ENCODE measurements at regions not wholly inside any gene's neighbourhood (a gene's known extent, or its start where the extent isn't known, plus 50 kb on each side); places are given as distances from the start of the nearest gene placed in this dataset.

DNA sequence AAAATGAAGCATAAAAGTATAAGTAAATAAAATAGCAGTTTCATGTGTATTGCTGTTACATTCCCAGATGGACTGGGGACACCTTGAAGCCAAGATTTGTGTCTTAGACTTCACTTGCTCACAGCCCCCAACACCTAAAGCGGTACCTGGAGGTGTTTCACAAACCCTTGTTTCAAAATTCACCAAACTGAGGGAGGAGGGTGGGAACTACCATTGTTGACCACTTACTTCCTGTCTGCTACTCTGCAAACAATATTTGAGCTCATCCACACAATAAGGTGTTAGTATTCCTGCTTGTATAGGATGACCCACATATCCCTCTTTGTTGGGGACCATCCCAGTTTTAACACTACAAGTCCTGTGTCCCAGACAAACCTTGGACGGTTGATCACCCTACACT is 115.9 kb upstream of the SYT6 start:
- no peaks in the 10 kb centered on the region for H4K20me1 ChIP-seq (ENCODE audit: insufficient read depth)
- no peaks in the 10 kb centered on the region for H3K79me2 ChIP-seq (ENCODE audit: insufficient read depth, low read length)

More for the DNA sequence above, 115.9 kb upstream of the SYT6 start:
- H3K4me3 ChIP-seq (replicated peaks in 1 of 2; ENCODE audit: low read depth in 1 of 2, low read length in 2 of 2): no peak overlapping the region
- H3K36me3 ChIP-seq (ENCODE audit: control insufficient read depth in 1 of 2, insufficient read depth in 2 of 2, low read length in 2 of 2): no peaks in the 10 kb centered on the region
- intact Hi-C loops (cut with micrococcal nuclease): no loop called here
- CTCF ChIA-PET: interaction anchor here (2.9 to 4.1 kb wide), 2 partner anchors 13 kb away, joined by 10 to 17 read pairs; no protein-coding TSS in a partner anchor
- TF ChIP-seq, protein P1, sequence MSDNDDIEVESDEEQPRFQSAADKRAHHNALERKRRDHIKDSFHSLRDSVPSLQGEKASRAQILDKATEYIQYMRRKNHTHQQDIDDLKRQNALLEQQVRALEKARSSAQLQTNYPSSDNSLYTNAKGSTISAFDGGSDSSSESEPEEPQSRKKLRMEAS (IDR thresholded peaks at IDR 0.05): no peak
- TF ChIP-seq, protein P2, sequence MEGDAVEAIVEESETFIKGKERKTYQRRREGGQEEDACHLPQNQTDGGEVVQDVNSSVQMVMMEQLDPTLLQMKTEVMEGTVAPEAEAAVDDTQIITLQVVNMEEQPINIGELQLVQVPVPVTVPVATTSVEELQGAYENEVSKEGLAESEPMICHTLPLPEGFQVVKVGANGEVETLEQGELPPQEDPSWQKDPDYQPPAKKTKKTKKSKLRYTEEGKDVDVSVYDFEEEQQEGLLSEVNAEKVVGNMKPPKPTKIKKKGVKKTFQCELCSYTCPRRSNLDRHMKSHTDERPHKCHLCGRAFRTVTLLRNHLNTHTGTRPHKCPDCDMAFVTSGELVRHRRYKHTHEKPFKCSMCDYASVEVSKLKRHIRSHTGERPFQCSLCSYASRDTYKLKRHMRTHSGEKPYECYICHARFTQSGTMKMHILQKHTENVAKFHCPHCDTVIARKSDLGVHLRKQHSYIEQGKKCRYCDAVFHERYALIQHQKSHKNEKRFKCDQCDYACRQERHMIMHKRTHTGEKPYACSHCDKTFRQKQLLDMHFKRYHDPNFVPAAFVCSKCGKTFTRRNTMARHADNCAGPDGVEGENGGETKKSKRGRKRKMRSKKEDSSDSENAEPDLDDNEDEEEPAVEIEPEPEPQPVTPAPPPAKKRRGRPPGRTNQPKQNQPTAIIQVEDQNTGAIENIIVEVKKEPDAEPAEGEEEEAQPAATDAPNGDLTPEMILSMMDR (IDR thresholded peaks at IDR 0.05 in 2 of 3, conservative IDR thresholded peaks at IDR 0.05 in 1 of 3; ENCODE audit: borderline replicate concordance in 1 of 3, insufficient read depth in 1 of 3, low read depth in 2 of 3, low read length in 2 of 3): no peak
- TF ChIP-seq EZH2phosphoT487 (IDR thresholded peaks at IDR 0.05; ENCODE audit: borderline replicate concordance): no peak
- TF ChIP-seq ELF1 (IDR thresholded peaks at IDR 0.05; ENCODE audit: borderline replicate concordance, low read depth): no peak
- TF ChIP-seq, protein P3, sequence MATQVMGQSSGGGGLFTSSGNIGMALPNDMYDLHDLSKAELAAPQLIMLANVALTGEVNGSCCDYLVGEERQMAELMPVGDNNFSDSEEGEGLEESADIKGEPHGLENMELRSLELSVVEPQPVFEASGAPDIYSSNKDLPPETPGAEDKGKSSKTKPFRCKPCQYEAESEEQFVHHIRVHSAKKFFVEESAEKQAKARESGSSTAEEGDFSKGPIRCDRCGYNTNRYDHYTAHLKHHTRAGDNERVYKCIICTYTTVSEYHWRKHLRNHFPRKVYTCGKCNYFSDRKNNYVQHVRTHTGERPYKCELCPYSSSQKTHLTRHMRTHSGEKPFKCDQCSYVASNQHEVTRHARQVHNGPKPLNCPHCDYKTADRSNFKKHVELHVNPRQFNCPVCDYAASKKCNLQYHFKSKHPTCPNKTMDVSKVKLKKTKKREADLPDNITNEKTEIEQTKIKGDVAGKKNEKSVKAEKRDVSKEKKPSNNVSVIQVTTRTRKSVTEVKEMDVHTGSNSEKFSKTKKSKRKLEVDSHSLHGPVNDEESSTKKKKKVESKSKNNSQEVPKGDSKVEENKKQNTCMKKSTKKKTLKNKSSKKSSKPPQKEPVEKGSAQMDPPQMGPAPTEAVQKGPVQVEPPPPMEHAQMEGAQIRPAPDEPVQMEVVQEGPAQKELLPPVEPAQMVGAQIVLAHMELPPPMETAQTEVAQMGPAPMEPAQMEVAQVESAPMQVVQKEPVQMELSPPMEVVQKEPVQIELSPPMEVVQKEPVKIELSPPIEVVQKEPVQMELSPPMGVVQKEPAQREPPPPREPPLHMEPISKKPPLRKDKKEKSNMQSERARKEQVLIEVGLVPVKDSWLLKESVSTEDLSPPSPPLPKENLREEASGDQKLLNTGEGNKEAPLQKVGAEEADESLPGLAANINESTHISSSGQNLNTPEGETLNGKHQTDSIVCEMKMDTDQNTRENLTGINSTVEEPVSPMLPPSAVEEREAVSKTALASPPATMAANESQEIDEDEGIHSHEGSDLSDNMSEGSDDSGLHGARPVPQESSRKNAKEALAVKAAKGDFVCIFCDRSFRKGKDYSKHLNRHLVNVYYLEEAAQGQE (IDR thresholded peaks at IDR 0.05; ENCODE audit: low read depth): no peak
- TF ChIP-seq RAD21 (IDR thresholded peaks at IDR 0.05; ENCODE audit: low read depth): no peak
- TF ChIP-seq FOSL1 (IDR thresholded peaks at IDR 0.05; ENCODE audit: low read depth): no peak
- no peak for TF ChIP-seq CEBPB (IDR thresholded peaks at IDR 0.05; ENCODE audit: low read depth)
- TF ChIP-seq SRF (IDR thresholded peaks at IDR 0.05; ENCODE audit: low read depth): no peak
- TF ChIP-seq CBX3 (IDR thresholded peaks at IDR 0.05; ENCODE audit: low read depth): no peak
- TF ChIP-seq EZH2 (IDR thresholded peaks at IDR 0.05): no peak
- TF ChIP-seq, protein P4, sequence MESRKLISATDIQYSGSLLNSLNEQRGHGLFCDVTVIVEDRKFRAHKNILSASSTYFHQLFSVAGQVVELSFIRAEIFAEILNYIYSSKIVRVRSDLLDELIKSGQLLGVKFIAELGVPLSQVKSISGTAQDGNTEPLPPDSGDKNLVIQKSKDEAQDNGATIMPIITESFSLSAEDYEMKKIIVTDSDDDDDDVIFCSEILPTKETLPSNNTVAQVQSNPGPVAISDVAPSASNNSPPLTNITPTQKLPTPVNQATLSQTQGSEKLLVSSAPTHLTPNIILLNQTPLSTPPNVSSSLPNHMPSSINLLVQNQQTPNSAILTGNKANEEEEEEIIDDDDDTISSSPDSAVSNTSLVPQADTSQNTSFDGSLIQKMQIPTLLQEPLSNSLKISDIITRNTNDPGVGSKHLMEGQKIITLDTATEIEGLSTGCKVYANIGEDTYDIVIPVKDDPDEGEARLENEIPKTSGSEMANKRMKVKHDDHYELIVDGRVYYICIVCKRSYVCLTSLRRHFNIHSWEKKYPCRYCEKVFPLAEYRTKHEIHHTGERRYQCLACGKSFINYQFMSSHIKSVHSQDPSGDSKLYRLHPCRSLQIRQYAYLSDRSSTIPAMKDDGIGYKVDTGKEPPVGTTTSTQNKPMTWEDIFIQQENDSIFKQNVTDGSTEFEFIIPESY (IDR thresholded peaks at IDR 0.05; ENCODE audit: extremely low read depth, insufficient replicate concordance, low read length): no peak
- TF ChIP-seq, protein P5, sequence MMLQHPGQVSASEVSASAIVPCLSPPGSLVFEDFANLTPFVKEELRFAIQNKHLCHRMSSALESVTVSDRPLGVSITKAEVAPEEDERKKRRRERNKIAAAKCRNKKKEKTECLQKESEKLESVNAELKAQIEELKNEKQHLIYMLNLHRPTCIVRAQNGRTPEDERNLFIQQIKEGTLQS (IDR thresholded peaks at IDR 0.05): no peak
- H3K9ac ChIP-seq (ENCODE audit: low read length): no peak overlapping the region
- H3K9me2 ChIP-seq (ENCODE audit: insufficient read depth): no peaks in the 10 kb centered on the region
- H3K4me1 ChIP-seq (ENCODE audit: control insufficient read depth in 1 of 2, insufficient read depth in 2 of 2, low read length in 2 of 2): no peaks in the 10 kb centered on the region
- BruUV-seq (replicated peaks): no TSS peak
- no peaks in the 10 kb centered on the region for H3K9me3 ChIP-seq (ENCODE audit: control insufficient read depth in 1 of 2, insufficient read depth in 1 of 2, low read depth in 1 of 2, low read length in 2 of 2)
- RAD21 ChIA-PET (ENCODE audit: low non-redundant PET in 1 of 2, low total read pairs in 2 of 2, uncharacterized antibody in 2 of 2, unreplicated experiment in 2 of 2): no interaction called here
- H3K4me2 ChIP-seq (ENCODE audit: low read length): no peak overlapping the region
- POLR2A ChIA-PET: no interaction called here
- DNase-seq (ENCODE audit: low read depth, low spot score) (no peak), ATAC-seq (no peak)
- H3K27ac ChIP-seq (ENCODE audit: low read depth, low read length): no peak overlapping the region
- H2AFZ ChIP-seq (ENCODE audit: low read depth, low read length, poor library complexity, severe bottlenecking): no peak overlapping the region
- peaks cover 57% of the 10 kb centered on the region; the same call in 1 of the 2 replicates for H3K27me3 ChIP-seq (ENCODE audit: insufficient read depth, low read length)
